WTC11 (cell line): ENCODE measurements at regions not wholly inside any gene's neighbourhood (a gene's known extent, or its start where the extent isn't known, plus 50 kb on each side); places are given as distances from the start of the nearest gene placed in this dataset.

Experiments used
- JUN ChIP-seq: sonication (generic); formaldehyde crosslinking; IDR thresholded peaks from 2 replicates; pipeline ENCODE4 v1.8.0; 2023; ENCODE audit warnings: mild to moderate bottlenecking, missing genetic modification reagents
- TF ChIP-seq, protein P1 (sequence below): fragments of 200-600 bp; IDR thresholded peaks from 2 replicates; pipeline ENCODE4 v1.8.0; 2022; ENCODE audit warnings: antibody characterized with exemption

DNA sequence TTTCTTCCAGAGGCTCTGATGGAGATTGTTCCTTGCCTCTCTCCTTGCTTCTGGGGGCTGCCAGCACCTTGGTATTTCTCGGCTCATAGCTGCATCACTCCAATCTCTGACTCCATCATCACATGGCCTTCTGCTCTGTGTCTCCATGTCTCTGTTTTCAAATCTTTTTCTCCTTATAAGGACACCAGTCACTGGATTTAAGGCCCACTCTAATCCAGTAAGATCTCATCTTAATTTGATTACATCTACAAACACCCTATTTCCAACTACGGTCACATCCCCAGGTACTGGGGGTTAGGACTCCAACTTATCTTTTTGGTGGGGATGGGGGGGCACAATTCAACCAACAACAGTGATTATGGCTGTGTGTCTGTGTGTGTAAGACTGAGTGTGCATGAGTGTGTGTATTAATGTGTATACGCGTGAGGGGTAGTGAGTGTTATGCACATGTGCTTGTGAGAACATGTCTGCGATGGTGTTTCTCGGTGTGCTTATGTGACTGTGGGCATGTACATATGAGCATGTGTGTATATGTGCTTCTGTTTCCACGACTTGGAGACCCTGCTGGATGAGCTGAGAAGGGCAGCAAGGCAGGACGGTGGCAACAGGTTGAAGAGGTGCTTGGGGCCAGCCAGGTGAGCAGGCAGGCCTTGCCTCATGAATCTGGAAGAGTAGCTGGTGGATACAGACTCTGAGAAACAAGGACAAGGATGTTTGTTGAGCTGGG lies 130.5 kb downstream of the MRPL14 start:
- no peak for TF ChIP-seq JUN (CRISPR knock-in tag)
- TF ChIP-seq, protein P1, sequence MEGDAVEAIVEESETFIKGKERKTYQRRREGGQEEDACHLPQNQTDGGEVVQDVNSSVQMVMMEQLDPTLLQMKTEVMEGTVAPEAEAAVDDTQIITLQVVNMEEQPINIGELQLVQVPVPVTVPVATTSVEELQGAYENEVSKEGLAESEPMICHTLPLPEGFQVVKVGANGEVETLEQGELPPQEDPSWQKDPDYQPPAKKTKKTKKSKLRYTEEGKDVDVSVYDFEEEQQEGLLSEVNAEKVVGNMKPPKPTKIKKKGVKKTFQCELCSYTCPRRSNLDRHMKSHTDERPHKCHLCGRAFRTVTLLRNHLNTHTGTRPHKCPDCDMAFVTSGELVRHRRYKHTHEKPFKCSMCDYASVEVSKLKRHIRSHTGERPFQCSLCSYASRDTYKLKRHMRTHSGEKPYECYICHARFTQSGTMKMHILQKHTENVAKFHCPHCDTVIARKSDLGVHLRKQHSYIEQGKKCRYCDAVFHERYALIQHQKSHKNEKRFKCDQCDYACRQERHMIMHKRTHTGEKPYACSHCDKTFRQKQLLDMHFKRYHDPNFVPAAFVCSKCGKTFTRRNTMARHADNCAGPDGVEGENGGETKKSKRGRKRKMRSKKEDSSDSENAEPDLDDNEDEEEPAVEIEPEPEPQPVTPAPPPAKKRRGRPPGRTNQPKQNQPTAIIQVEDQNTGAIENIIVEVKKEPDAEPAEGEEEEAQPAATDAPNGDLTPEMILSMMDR, result no peak
